Endothelial cell of umbilical vein (primary cell): ENCODE measurements at regions not wholly inside any gene's neighbourhood (a gene's known extent, or its start where the extent isn't known, plus 50 kb on each side); places are given as distances from the start of the nearest gene placed in this dataset.

Source experiments
- BruUV-seq: library from RNA; stranded (reverse); fragments of 400-500 nt; replicated peaks from 2 replicates; lab custom pipeline; 2021; lab: Mats Ljungman, UMichigan
- CTCF ChIA-PET: fragments of 300-600, 350-600 bp; sonication (Branson Sonifier 250); formaldehyde crosslinking; loops from one replicate; lab custom pipeline; 2021; ENCODE audit warnings: antibody characterized with exemption, inconsistent platforms; lab: Charles Lee
- POLR2A ChIA-PET: fragments of 300-600, 350-600 bp; sonication (Branson Sonifier 250); formaldehyde crosslinking; loops from one replicate; lab custom pipeline; 2021; ENCODE audit warnings: antibody characterized with exemption, inconsistent platforms; lab: Charles Lee
- DNase-seq: peaks from one replicate; pipeline ENCODE4 v3.0.0-alpha.2; 2011; ENCODE audit warnings: low read depth, low spot score
- FAIRE-seq: peaks from 2 replicates; lab custom pipeline; 2011; peaks lifted over from hg19 to GRCh38; lab: Jason Lieb, UNC
- H2AFZ ChIP-seq: 2 replicates; pipeline ENCODE4 v1.6.0; 2012; ENCODE audit warnings: low read depth, low read length, control low read depth, inconsistent platforms
- H3K27ac ChIP-seq: 2 replicates; pipeline ENCODE4 v1.5.1; 2011; ENCODE audit warnings: low read depth, mild to moderate bottlenecking, control low read depth, low read length, moderate library complexity; ENCODE audit not compliant: insufficient read depth
- H3K27me3 ChIP-seq, 2 experiments: 2 replicates each; pipeline versions ENCODE4 v1.6.0 to v1.6.1; 2011; ENCODE audit warnings: low read length in 2 of 2, mixed read lengths in 1 of 2; ENCODE audit not compliant: control insufficient read depth in 2 of 2, insufficient read depth in 2 of 2
- H3K36me3 ChIP-seq, 2 experiments: 2 replicates in 1 of 2; 3 replicates in 1 of 2; pipeline ENCODE4 v1.5.1; 2011; ENCODE audit warnings: low read length in 2 of 2, mild to moderate bottlenecking in 1 of 2, moderate library complexity in 1 of 2; ENCODE audit not compliant: control insufficient read depth in 2 of 2, insufficient read depth in 2 of 2; ENCODE audit errors: extremely low read depth in 1 of 2
- H3K4me1 ChIP-seq: 3 replicates; pipeline ENCODE4 v1.5.1; 2011; ENCODE audit warnings: mild to moderate bottlenecking, low read length; ENCODE audit not compliant: control insufficient read depth, insufficient read depth; ENCODE audit errors: extremely low read depth
- H3K4me2 ChIP-seq: 2 replicates; pipeline ENCODE4 v1.6.1; 2011; ENCODE audit warnings: low read length, control low read depth, mixed read lengths; ENCODE audit not compliant: insufficient read depth
- H3K4me3 ChIP-seq, 3 experiments: fragments of 200-600 bp in 1 of 3; sonication (generic), shearing (Covaris generic) in 1 of 3; replicated peaks in 1 of 3; 2 replicates each; pipeline ENCODE4 v1.5.1; 2011 to 2016; ENCODE audit warnings: control low read depth in 3 of 3, low read length in 3 of 3, mild to moderate bottlenecking in 2 of 3, inconsistent platforms in 1 of 3, low read depth in 1 of 3, moderate library complexity in 1 of 3; ENCODE audit not compliant: insufficient read depth in 1 of 3
- H3K79me2 ChIP-seq: 2 replicates; pipeline ENCODE4 v1.6.0; 2012; ENCODE audit warnings: low read length, inconsistent platforms; ENCODE audit not compliant: control insufficient read depth, insufficient read depth
- H3K9ac ChIP-seq: replicated peaks from 2 replicates; pipeline ENCODE3; 2011; ENCODE audit warnings: low read length, control low read depth; ENCODE audit not compliant: insufficient read depth; ENCODE audit errors: extremely low read depth
- H3K9me1 ChIP-seq: replicated peaks from 3 replicates; pipeline ENCODE4 v1.6.0; 2011; ENCODE audit warnings: mild to moderate bottlenecking, low read length; ENCODE audit not compliant: control insufficient read depth, insufficient read depth; ENCODE audit errors: extremely low read depth
- H3K9me3 ChIP-seq: replicated peaks from 2 replicates; pipeline ENCODE4 v1.5.1; 2012; ENCODE audit warnings: low read length, inconsistent platforms; ENCODE audit not compliant: control insufficient read depth, insufficient read depth
- H4K20me1 ChIP-seq: replicated peaks from 2 replicates; pipeline ENCODE3; 2011; ENCODE audit warnings: mild to moderate bottlenecking, low read length; ENCODE audit not compliant: control insufficient read depth, insufficient read depth; ENCODE audit errors: extremely low read depth
- CTCF ChIP-seq, 2 donors: IDR thresholded peaks; 1 replicate in 1 of 2; 2 replicates in 1 of 2; pipeline ENCODE4 v1.5.1; 2011; ENCODE audit warnings: low read length in 2 of 2, mild to moderate bottlenecking in 2 of 2, moderate library complexity in 2 of 2, control low read depth in 1 of 2, inconsistent platforms in 1 of 2, low read depth in 1 of 2; ENCODE audit not compliant: insufficient read depth in 1 of 2; ENCODE audit errors: extremely low read depth in 1 of 2
- EZH2 ChIP-seq: IDR thresholded peaks from 2 replicates; pipeline ENCODE4 v1.6.1; 2012; ENCODE audit warnings: borderline replicate concordance, low read depth, mild to moderate bottlenecking, moderate library complexity, low read length, inconsistent platforms; ENCODE audit not compliant: severe bottlenecking
- FOS ChIP-seq: IDR thresholded peaks from 2 replicates; pipeline ENCODE4 v1.6.1; 2011; ENCODE audit warnings: mild to moderate bottlenecking, low read length, moderate library complexity, borderline replicate concordance; ENCODE audit not compliant: insufficient read depth
- GATA2 ChIP-seq: IDR thresholded peaks from 2 replicates; pipeline ENCODE4 v1.7.0; 2011; ENCODE audit warnings: low read depth, mild to moderate bottlenecking, moderate library complexity, mixed read lengths, low read length; ENCODE audit not compliant: insufficient read length, insufficient read depth
- JUN ChIP-seq: IDR thresholded peaks from 2 replicates; pipeline ENCODE4 v1.6.1; 2011; ENCODE audit warnings: borderline replicate concordance, low read depth; ENCODE audit not compliant: insufficient read length, insufficient read depth
- MYC ChIP-seq: IDR thresholded peaks from one replicate; pipeline ENCODE4 v1.6.1; 2011; ENCODE audit warnings: mild to moderate bottlenecking, low read depth, low read length
- POLR2A ChIP-seq: IDR thresholded peaks from 2 replicates; pipeline ENCODE4 v1.6.1; 2012; ENCODE audit warnings: low read depth, mild to moderate bottlenecking, control low read depth, low read length
- POLR2AphosphoS5 ChIP-seq: IDR thresholded peaks from 2 replicates; pipeline ENCODE4 v1.6.1; 2012; ENCODE audit warnings: low read depth, mild to moderate bottlenecking, control low read depth, low read length, moderate library complexity; ENCODE audit not compliant: insufficient read depth
- dilution Hi-C: fragments of 300-500 bp; cut with MboI; formaldehyde crosslinking; loops from one replicate; pipeline ENCODE4 v1.15.0; 2019; ENCODE audit warnings: low sequenced_read_pairs; ENCODE audit not compliant: extremely low pct_ligation_motif_present
- intact Hi-C: fragments of 100-400 bp; cut with micrococcal nuclease; formaldehyde crosslinking; loops from one replicate; pipeline ENCODE4 v1.10.0; 2022
- TF ChIP-seq, protein P1 (sequence below): IDR thresholded peaks from 2 replicates; pipeline ENCODE4 v1.6.1; 2011; ENCODE audit not compliant: insufficient read depth, insufficient read length

DNA sequence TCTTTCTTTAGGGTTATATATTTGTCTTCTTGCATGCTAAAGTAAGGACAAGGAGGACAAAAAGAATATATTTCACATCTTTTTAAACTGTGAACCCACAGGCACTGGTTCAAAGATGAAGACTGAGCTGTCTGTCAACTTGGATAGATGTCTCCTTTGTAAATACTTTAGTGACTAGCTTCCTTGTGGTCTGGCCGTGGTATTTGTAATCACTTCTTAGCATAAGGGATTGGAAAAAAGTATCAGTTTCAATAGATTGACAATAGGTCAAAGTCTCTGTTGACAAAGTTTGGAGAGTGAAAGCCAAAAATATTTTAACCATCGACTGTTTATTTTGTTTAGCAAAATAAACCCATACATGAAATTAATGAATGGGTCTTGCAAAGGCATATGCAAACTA is 91.4 kb downstream of the TMEM167A start:
- no peaks in the 10 kb centered on the region for H3K9me3 ChIP-seq
- H3K4me2 ChIP-seq, result no peak overlapping the region
- H3K36me3 ChIP-seq, result no peaks in the 10 kb centered on the region
- H3K27me3 ChIP-seq, result peaks cover 2 to 6% of the 10 kb centered on the region in 2 experiments
- H3K79me2 ChIP-seq, result no peaks in the 10 kb centered on the region
- no peak overlapping the region for H2AFZ ChIP-seq
- intact Hi-C loops (no loop called here), dilution Hi-C loops (no loop called here)
- ChIA-PET POLR2A (no interaction called here), CTCF (no interaction called here)
- H3K9me1 ChIP-seq, result no peaks in the 10 kb centered on the region
- H4K20me1 ChIP-seq, result no peaks in the 10 kb centered on the region
- no peak for FAIRE-seq
- DNase-seq, result no peak
- H3K27ac ChIP-seq, result no peak overlapping the region
- no peak overlapping the region for H3K9ac ChIP-seq
- no TSS peak for BruUV-seq
- H3K4me3 ChIP-seq, result no peak overlapping the region
- TF ChIP-seq JUN (no peak), EZH2 (no peak), GATA2 (no peak), POLR2AphosphoS5 (no peak), POLR2A (no peak), FOS (no peak), CTCF (IDR thresholded peaks at IDR 0.05; ENCODE audit: extremely low read depth in 1 of 2, insufficient read depth in 1 of 2, low read depth in 1 of 2, low read length in 2 of 2) (no peak), MYC (no peak)
- TF ChIP-seq, protein P1, sequence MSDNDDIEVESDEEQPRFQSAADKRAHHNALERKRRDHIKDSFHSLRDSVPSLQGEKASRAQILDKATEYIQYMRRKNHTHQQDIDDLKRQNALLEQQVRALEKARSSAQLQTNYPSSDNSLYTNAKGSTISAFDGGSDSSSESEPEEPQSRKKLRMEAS, result no peak
- no peaks in the 10 kb centered on the region for H3K4me1 ChIP-seq
